DND-41 (cell line): ENCODE measurements at regions not wholly inside any gene's neighbourhood (a gene's known extent, or its start where the extent isn't known, plus 50 kb on each side); places are given as distances from the start of the nearest gene placed in this dataset.

Experiments
- ATAC-seq: fragments of 200-7000 bp; cut with Tn5 transposase; 3 replicates; pipeline ENCODE4 v1.9.1; 2021; ENCODE audit warnings: low read depth; ENCODE audit not compliant: insufficient read depth
- DNase-seq: peaks from one replicate; pipeline ENCODE4 v3.0.0-alpha.2; 2020
- H2AFZ ChIP-seq: 2 replicates; pipeline ENCODE4 v1.6.0; 2012; ENCODE audit warnings: low read depth, low read length
- H3K27ac ChIP-seq: 2 replicates; pipeline ENCODE4 v1.5.1; 2012; ENCODE audit warnings: low read length, inconsistent platforms
- H3K27me3 ChIP-seq: fragments of 200-600 bp; sonication (generic); 2 replicates; pipeline ENCODE4 v1.6.0; 2012; ENCODE audit warnings: low read length, mild to moderate bottlenecking, inconsistent platforms; ENCODE audit not compliant: insufficient read depth, poor library complexity
- H3K36me3 ChIP-seq: 2 replicates; pipeline ENCODE4 v1.5.1; 2012; ENCODE audit warnings: low read length, inconsistent platforms; ENCODE audit not compliant: insufficient read depth
- H3K4me1 ChIP-seq: 2 replicates; pipeline ENCODE4 v1.5.1; 2012; ENCODE audit warnings: mild to moderate bottlenecking, low read length; ENCODE audit not compliant: insufficient read depth
- H3K4me2 ChIP-seq: 2 replicates; pipeline ENCODE4 v1.6.0; 2012; ENCODE audit warnings: mild to moderate bottlenecking, moderate library complexity, low read length, inconsistent platforms; ENCODE audit not compliant: insufficient read depth
- H3K4me3 ChIP-seq, 2 experiments: fragments of 200-600 bp in 1 of 2; shearing (Covaris generic) in 1 of 2; 2 replicates each; pipeline ENCODE4 v1.5.1; 2012 to 2016; ENCODE audit warnings: inconsistent platforms in 2 of 2, low read length in 2 of 2, mild to moderate bottlenecking in 2 of 2, low read depth in 1 of 2, moderate library complexity in 1 of 2
- H3K79me2 ChIP-seq: 2 replicates; pipeline ENCODE4 v1.6.0; 2012; ENCODE audit warnings: low read length, inconsistent platforms; ENCODE audit not compliant: insufficient read depth
- H3K9ac ChIP-seq: 2 replicates; pipeline ENCODE4 v1.6.0; 2012; ENCODE audit warnings: low read depth, mild to moderate bottlenecking, inconsistent platforms, low read length, moderate library complexity
- H3K9me3 ChIP-seq: 2 replicates; pipeline ENCODE4 v1.5.1; 2012; ENCODE audit warnings: low read length, moderate library complexity, mild to moderate bottlenecking, inconsistent platforms; ENCODE audit not compliant: insufficient read depth, severe bottlenecking
- H4K20me1 ChIP-seq: 2 replicates; pipeline ENCODE4 v1.6.0; 2012; ENCODE audit warnings: low read length; ENCODE audit not compliant: insufficient read depth
- CTCF ChIP-seq: IDR thresholded peaks from 2 replicates; pipeline ENCODE4 v1.5.1; 2012; ENCODE audit warnings: borderline replicate concordance, low read length, moderate library complexity, mild to moderate bottlenecking; ENCODE audit not compliant: poor library complexity, severe bottlenecking; ENCODE audit errors: extremely low read depth
- EZH2 ChIP-seq: IDR thresholded peaks from 3 replicates; pipeline ENCODE4 v1.6.1; 2012; ENCODE audit warnings: borderline replicate concordance, low read depth, mild to moderate bottlenecking, moderate library complexity, low read length, inconsistent platforms; ENCODE audit not compliant: severe bottlenecking

GRCh38 chr4:33150525-33150910 is 2430.3 kb downstream of the PCDH7 start:
- no peaks in the 10 kb centered on the region for H3K27me3 ChIP-seq
- ATAC-seq (no peak), DNase-seq (no peak)
- no peak overlapping the region for H3K4me2 ChIP-seq
- H2AFZ ChIP-seq = no peak overlapping the region
- no peak overlapping the region for H3K4me3 ChIP-seq
- H3K9ac ChIP-seq = no peak overlapping the region
- H3K36me3 ChIP-seq = no peaks in the 10 kb centered on the region
- H3K27ac ChIP-seq = no peak overlapping the region
- H4K20me1 ChIP-seq = no peaks in the 10 kb centered on the region
- no peaks in the 10 kb centered on the region for H3K9me3 ChIP-seq
- no peaks in the 10 kb centered on the region for H3K79me2 ChIP-seq
- TF ChIP-seq CTCF = no peak
- no peak for TF ChIP-seq EZH2
- H3K4me1 ChIP-seq = no peaks in the 10 kb centered on the region

GRCh38 chr4:33160126-33160525 is 2440.0 kb downstream of the PCDH7 start:
- Histone ChIP-seq H3K79me2 (no peaks in the 10 kb centered on the region), H3K36me3 (no peaks in the 10 kb centered on the region), H3K4me2 (no peak overlapping the region), H3K27me3 (no peaks in the 10 kb centered on the region), H3K4me3 (no peak overlapping the region), H3K27ac (no peak overlapping the region), H3K4me1 (no peaks in the 10 kb centered on the region), H4K20me1 (no peaks in the 10 kb centered on the region), H2AFZ (no peak overlapping the region), H3K9ac (no peak overlapping the region), H3K9me3 (no peaks in the 10 kb centered on the region)
- TF ChIP-seq CTCF = peak; percentile 31
- TF ChIP-seq EZH2 = no peak
- no peak for ATAC-seq
- no peak for DNase-seq

- Histone ChIP-seq H3K4me1 (no peaks in the 10 kb centered on the region), H2AFZ (no peak overlapping the region), H3K4me2 (no peak overlapping the region), H3K27me3 (no peaks in the 10 kb centered on the region), H4K20me1 (no peaks in the 10 kb centered on the region), H3K9me3 (no peaks in the 10 kb centered on the region), H3K4me3 (no peak overlapping the region), H3K36me3 (no peaks in the 10 kb centered on the region), H3K79me2 (no peaks in the 10 kb centered on the region), H3K9ac (no peak overlapping the region), H3K27ac (no peak overlapping the region)
- DNase-seq = no peak
- no peak for TF ChIP-seq CTCF
- no peak for TF ChIP-seq EZH2
- no peak for ATAC-seq
These were observed 2441.0 kb downstream of the PCDH7 start for GRCh38 chr4:33161202-33161601.

DNA sequence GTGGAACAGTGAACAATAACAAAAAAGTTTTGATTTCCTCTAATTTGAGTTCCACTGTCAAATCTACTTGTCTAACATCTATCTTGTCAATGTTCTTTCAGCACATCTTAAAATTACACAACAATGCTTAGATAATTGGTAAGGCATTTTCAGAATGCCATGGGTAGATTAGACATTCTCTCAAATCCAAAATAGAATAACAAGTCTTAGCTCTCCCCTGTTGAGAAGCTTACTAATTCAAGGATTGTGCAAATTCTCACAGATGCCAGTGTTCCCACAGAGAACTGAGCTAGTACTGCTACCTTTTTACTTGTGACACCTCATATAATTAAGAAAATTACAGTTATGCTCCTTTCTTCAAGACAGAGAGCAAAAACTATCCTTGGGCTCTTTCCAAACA is 2442.0 kb downstream of the PCDH7 start:
- TF ChIP-seq CTCF (no peak), EZH2 (no peak)
- DNase-seq (no peak), ATAC-seq (no peak)
- Histone ChIP-seq H3K36me3 (no peaks in the 10 kb centered on the region), H3K27ac (no peak overlapping the region), H4K20me1 (no peaks in the 10 kb centered on the region), H3K4me2 (no peak overlapping the region), H3K79me2 (no peaks in the 10 kb centered on the region), H3K4me3 (no peak overlapping the region), H2AFZ (no peak overlapping the region), H3K4me1 (no peaks in the 10 kb centered on the region), H3K27me3 (no peaks in the 10 kb centered on the region), H3K9me3 (no peaks in the 10 kb centered on the region), H3K9ac (no peak overlapping the region)
